ENCODE measurements at regions not wholly inside any gene's neighbourhood (a gene's known extent, or its start where the extent isn't known, plus 50 kb on each side); places are given as distances from the start of the nearest gene placed in this dataset.

- no peak for TF ChIP-seq EZH2 (IDR thresholded peaks at IDR 0.05; ENCODE audit: low read depth)
- TF ChIP-seq CTCF (conservative IDR thresholded peaks at IDR 0.05): no peak
Observed at GRCh38 chr17:5871666-5872065, 198.5 kb upstream of the WSCD1 start.
